Esophagus muscularis mucosa (tissue), 4 donors: ENCODE measurements at regions not wholly inside any gene's neighbourhood (a gene's known extent, or its start where the extent isn't known, plus 50 kb on each side); places are given as distances from the start of the nearest gene placed in this dataset.

Experiments used
- CTCF ChIP-seq, 3 experiments: fragments of 200-600 bp in 2 of 3; fragments of 450-650 bp in 1 of 3; sonication (generic) in 2 of 3; IDR thresholded peaks; one replicate each; pipeline ENCODE4 v1.5.1; 2017 to 2019; ENCODE audit warnings: antibody characterized with exemption in 3 of 3, mild to moderate bottlenecking in 2 of 3, moderate library complexity in 1 of 3
- EP300 ChIP-seq: sonication (generic); formaldehyde crosslinking; IDR thresholded peaks from one replicate; pipeline ENCODE4 v1.6.1; 2017; ENCODE audit warnings: antibody characterized with exemption
- POLR2A ChIP-seq: fragments of 450-650 bp; IDR thresholded peaks from one replicate; pipeline ENCODE4 v1.6.1; 2017; ENCODE audit warnings: antibody characterized with exemption, moderate library complexity, mild to moderate bottlenecking, low read depth
- POLR2AphosphoS5 ChIP-seq, 2 donors: sonication (generic); formaldehyde crosslinking; IDR thresholded peaks; one replicate each; pipeline ENCODE4 v1.6.1; 2017; ENCODE audit warnings: antibody characterized with exemption in 2 of 2

- TF ChIP-seq CTCF (IDR thresholded peaks at IDR 0.05) (no peak), EP300 (no peak), POLR2A (no peak), POLR2AphosphoS5 (IDR thresholded peaks at IDR 0.05) (no peak)
Measured at GRCh38 chr9:113771199-113771598, 104.9 kb upstream of the ZNF618 start.
